ENCODE measurements at regions not wholly inside any gene's neighbourhood (a gene's known extent, or its start where the extent isn't known, plus 50 kb on each side); places are given as distances from the start of the nearest gene placed in this dataset.
"Not testable (repeated sequence)": the region's sequence is repeated elsewhere in the genome, so short reads cannot be mapped to it uniquely, and the experiment has no call there.

DNA sequence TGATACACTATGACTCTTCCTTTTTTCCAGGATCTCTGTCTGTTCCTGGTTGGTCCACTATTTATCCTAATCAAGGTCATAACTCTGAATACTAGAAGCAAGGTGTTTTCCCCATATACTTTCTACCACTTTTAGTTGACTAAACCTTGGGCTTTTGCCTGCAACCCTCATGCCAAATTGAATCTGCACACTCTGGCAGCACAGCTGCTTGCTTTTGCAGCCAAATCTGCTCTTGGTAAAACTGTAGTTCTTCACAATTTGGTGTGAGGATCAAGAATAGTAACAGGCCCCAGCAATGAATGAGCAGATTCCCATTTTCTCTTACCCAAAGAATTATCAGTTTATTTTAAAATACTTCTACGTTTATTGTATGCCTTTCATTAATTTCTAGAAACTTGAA, 586.5 kb upstream of the CNTN5 start:
- DNase-seq (ENCODE audit: low read depth), result no peak

- no peak for DNase-seq (ENCODE audit: low read depth)
Measured at GRCh38 chr11:98453378-98453777, 567.4 kb upstream of the CNTN5 start.

- DNase-seq (ENCODE audit: low read depth), result no peak
Measured at GRCh38 chr11:98455500-98456307, 565.0 kb upstream of the CNTN5 start.

GRCh38 chr11:98456308-98456680, 564.5 kb upstream of the CNTN5 start:
- no peak for DNase-seq (ENCODE audit: low read depth)

- DNase-seq (ENCODE audit: low read depth), result no peak
Measured at GRCh38 chr11:98495016-98495415, 525.7 kb upstream of the CNTN5 start.

- no peak for DNase-seq (ENCODE audit: low read depth)
Measured at GRCh38 chr11:98495601-98496000, 525.1 kb upstream of the CNTN5 start.

GRCh38 chr11:98507208-98507607, 513.5 kb upstream of the CNTN5 start:
- no peak for DNase-seq (ENCODE audit: low read depth)

DNA sequence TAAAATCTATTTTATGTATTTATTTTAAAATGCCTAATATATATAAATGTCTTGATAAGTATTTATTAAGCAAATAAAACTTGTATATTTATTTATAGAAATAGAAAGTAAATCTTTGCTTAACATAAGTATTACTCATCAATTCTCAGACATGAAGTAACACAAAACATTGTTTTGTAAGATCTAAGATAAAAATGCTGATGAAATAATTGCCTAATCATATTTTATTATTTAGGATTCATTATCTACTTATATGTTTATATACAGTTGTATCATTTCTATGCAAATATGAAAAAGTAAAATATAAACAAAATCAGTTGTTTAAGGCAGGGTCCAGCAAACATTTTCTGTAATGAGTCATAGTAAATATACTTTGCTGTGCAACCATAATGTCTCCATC, 507.8 kb upstream of the CNTN5 start:
- no peak for DNase-seq (ENCODE audit: low read depth)

GRCh38 chr11:98531576-98531975, 489.2 kb upstream of the CNTN5 start:
- no peak for DNase-seq (ENCODE audit: low read depth)

GRCh38 chr11:98536023-98536422, 484.7 kb upstream of the CNTN5 start:
- DNase-seq (ENCODE audit: low read depth), result no peak

GRCh38 chr11:98538358-98538757, 482.4 kb upstream of the CNTN5 start:
- not testable (repeated sequence) for DNase-seq (ENCODE audit: low read depth)

- DNase-seq (ENCODE audit: low read depth), result no peak
Measured at GRCh38 chr11:98545544-98546175, 475.1 kb upstream of the CNTN5 start.

- DNase-seq (ENCODE audit: low read depth), result no peak
Measured at GRCh38 chr11:98549571-98549970, 471.2 kb upstream of the CNTN5 start.

GRCh38 chr11:98559961-98560360, 460.8 kb upstream of the CNTN5 start:
- DNase-seq (ENCODE audit: low read depth), result no peak

DNA sequence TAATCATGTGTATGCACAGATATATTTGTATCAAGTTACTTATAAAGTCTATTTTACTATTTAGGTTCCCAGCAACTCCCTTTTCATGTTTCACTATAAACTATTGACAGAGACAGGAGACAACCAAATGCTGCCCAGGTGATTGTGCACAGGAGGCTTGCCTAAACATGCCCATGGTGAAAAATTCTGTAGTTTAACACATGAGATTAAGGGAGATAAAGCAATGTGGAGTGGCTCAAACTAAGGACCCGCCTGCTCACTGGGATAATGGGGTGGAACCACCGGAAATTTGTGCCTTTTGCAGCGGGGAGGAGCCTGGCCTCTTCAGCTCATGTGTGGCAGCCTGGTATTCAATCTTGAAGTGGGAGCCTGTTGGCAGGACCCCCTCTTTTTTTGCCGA, 459.5 kb upstream of the CNTN5 start:
- DNase-seq (ENCODE audit: low read depth), result no peak

GRCh38 chr11:98561877-98562395, 458.8 kb upstream of the CNTN5 start:
- DNase-seq (ENCODE audit: low read depth), result no peak

DNA sequence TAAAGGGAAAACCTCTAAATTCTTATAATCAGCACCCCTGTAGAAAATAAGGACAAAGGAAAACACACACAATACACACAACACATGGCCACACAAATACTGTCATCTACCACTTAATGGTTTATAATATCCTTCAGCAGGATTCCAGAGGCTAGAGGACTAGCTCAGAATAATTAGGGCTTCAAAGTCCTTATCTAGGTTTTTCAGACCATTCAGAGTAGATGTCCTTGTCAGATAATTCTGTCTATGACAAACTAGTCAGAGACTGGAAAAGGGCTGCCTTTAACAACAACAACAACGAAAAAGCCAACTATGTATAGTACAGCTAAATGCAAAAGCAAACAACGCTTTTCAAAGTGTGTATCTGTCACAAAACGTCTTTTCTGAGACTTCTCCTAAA, 456.5 kb upstream of the CNTN5 start:
- DNase-seq (ENCODE audit: low read depth), result no peak

GRCh38 chr11:98564881-98565280, 455.9 kb upstream of the CNTN5 start:
- DNase-seq (ENCODE audit: low read depth), result no peak

GRCh38 chr11:98565311-98565710, 455.4 kb upstream of the CNTN5 start:
- DNase-seq (ENCODE audit: low read depth), result no peak

DNA sequence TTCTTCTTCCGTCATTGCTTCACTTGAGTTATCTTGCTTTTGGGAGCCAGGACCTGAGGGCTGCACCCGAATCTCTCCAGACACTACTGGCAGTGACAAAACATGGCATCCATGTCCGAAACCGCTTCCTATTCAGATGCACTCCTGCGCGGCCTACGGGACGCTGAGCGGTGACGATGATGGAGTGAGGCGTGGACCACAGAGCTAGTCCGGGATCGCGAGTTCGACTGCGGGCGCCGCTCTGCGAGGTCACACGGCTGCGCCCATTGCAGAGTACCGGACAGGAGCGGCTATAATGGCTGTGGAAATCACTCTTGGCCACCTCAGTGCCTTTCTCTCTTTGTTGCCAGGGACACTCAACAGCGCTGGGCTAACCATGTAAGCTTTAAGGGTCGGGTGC, 453.8 kb upstream of the CNTN5 start:
- DNase-seq (ENCODE audit: low read depth), result no peak

DNA sequence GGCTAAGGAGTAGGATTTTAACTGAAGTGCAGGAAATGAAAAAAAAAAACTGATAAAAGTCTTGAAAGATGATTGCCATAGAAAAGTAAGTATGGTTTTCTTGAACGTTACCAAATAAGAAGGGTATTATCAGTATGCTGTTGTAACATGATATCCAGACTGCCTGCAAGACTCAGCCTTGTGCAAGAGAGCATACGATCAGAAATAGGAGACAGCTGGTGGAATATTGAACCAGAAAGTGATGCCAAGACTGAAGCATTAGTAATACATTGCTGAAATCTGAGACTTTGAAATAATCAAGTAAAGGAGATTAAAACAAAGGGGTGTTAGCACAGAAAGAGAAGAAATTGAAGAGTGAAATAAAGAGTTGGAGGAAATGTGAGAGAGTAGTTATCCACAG, 452.7 kb upstream of the CNTN5 start:
- DNase-seq (ENCODE audit: low read depth), result peak; percentile 0

GRCh38 chr11:98572941-98573340, 447.8 kb upstream of the CNTN5 start:
- DNase-seq (ENCODE audit: low read depth), result no peak

- DNase-seq (ENCODE audit: low read depth), result no peak
Measured at GRCh38 chr11:98587884-98588283, 432.9 kb upstream of the CNTN5 start.

Measured in myocyte (in vitro differentiated cells).